ENCODE measurements at regions not wholly inside any gene's neighbourhood (a gene's known extent, or its start where the extent isn't known, plus 50 kb on each side); places are given as distances from the start of the nearest gene placed in this dataset.

GRCh38 chr5:3365501-3366215, 230.0 kb upstream of the IRX1 start (continued):
- TF ChIP-seq E2F6 (IDR thresholded peaks at IDR 0.05), result no peak
